ENCODE measurements at regions not wholly inside any gene's neighbourhood (a gene's known extent, or its start where the extent isn't known, plus 50 kb on each side); places are given as distances from the start of the nearest gene placed in this dataset.

DNA sequence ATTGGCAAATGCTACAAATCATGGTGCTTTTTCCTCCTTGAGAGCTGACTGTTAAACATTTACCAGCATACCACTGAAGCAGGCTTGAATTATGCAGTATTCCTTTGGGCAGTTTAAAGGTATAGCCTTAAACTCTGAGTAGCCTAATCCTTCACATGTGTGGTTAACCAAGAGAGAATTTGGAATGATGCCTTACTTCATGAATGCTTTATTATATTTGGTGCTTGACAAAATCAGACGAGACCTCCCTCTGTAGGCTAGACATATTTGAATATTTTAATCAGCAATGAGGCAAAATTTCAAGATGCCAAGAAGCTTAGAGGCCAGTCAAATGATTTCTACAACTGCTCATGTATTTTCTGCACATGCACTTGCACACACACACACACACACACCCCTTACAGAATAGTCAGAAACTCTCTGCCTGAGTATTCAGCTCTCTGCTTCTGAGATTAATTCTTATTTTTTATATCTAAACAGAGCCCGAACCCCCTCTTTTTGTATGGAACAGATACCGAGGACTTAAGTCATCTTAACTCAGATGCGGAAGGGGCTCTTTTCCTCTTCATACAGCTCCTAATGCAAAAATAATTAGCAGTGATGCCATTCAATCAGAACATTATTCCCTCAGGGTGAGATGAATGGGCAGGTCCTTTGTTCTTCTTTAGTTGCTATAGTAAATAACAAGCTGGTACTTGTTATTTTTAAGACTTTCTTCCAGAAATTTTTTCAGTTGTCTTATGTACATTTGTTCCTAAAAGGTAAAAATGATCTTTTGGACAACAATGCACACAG lies 195.5 kb upstream of the TMC3 start:
- ChIA-PET CTCF (no interaction called here), POLR2A (no interaction called here)
- no peaks in the 10 kb centered on the region for H3K9me3 Mint-ChIP-seq
- peaks cover 8% of the 10 kb centered on the region for H3K4me1 Mint-ChIP-seq
- H3K36me3 Mint-ChIP-seq: no peaks in the 10 kb centered on the region
- no peak overlapping the region for H3K4me3 Mint-ChIP-seq
- H3K27me3 Mint-ChIP-seq (ENCODE audit: low read depth): peaks cover 36% of the 10 kb centered on the region
- TF ChIP-seq MYBL2 (CRISPR knock-in tag; IDR thresholded peaks at IDR 0.05) (no peak), ZNF671 (CRISPR knock-in tag; IDR thresholded peaks at IDR 0.05) (no peak), GABPB1 (CRISPR knock-in tag; IDR thresholded peaks at IDR 0.05) (no peak), MXD4 (CRISPR knock-in tag; IDR thresholded peaks at IDR 0.05; ENCODE audit: borderline replicate concordance) (no peak), OVOL2 (CRISPR knock-in tag; IDR thresholded peaks at IDR 0.05; ENCODE audit: borderline replicate concordance) (no peak), JUN (CRISPR knock-in tag; IDR thresholded peaks at IDR 0.05) (no peak), CREM (CRISPR knock-in tag; IDR thresholded peaks at IDR 0.05) (no peak), ZNF396 (CRISPR knock-in tag; IDR thresholded peaks at IDR 0.05; ENCODE audit: borderline replicate concordance) (no peak), SMAD3 (CRISPR knock-in tag; IDR thresholded peaks at IDR 0.05; ENCODE audit: borderline replicate concordance) (no peak), RORB (CRISPR knock-in tag; IDR thresholded peaks at IDR 0.05) (no peak), ZNF121 (CRISPR knock-in tag; IDR thresholded peaks at IDR 0.05) (no peak)
- TF ChIP-seq, protein P1, sequence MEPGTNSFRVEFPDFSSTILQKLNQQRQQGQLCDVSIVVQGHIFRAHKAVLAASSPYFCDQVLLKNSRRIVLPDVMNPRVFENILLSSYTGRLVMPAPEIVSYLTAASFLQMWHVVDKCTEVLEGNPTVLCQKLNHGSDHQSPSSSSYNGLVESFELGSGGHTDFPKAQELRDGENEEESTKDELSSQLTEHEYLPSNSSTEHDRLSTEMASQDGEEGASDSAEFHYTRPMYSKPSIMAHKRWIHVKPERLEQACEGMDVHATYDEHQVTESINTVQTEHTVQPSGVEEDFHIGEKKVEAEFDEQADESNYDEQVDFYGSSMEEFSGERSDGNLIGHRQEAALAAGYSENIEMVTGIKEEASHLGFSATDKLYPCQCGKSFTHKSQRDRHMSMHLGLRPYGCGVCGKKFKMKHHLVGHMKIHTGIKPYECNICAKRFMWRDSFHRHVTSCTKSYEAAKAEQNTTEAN (CRISPR knock-in tag; IDR thresholded peaks at IDR 0.05): no peak
- TF ChIP-seq, protein P2, sequence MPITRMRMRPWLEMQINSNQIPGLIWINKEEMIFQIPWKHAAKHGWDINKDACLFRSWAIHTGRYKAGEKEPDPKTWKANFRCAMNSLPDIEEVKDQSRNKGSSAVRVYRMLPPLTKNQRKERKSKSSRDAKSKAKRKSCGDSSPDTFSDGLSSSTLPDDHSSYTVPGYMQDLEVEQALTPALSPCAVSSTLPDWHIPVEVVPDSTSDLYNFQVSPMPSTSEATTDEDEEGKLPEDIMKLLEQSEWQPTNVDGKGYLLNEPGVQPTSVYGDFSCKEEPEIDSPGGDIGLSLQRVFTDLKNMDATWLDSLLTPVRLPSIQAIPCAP (CRISPR knock-in tag; IDR thresholded peaks at IDR 0.05): no peak
- TF ChIP-seq, protein P3, sequence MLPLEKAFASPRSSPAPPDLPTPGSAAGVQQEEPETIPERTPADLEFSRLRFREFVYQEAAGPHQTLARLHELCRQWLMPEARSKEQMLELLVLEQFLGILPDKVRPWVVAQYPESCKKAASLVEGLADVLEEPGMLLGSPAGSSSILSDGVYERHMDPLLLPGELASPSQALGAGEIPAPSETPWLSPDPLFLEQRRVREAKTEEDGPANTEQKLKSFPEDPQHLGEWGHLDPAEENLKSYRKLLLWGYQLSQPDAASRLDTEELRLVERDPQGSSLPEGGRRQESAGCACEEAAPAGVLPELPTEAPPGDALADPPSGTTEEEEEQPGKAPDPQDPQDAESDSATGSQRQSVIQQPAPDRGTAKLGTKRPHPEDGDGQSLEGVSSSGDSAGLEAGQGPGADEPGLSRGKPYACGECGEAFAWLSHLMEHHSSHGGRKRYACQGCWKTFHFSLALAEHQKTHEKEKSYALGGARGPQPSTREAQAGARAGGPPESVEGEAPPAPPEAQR (CRISPR knock-in tag; IDR thresholded peaks at IDR 0.05): no peak
- TF ChIP-seq, protein P4, sequence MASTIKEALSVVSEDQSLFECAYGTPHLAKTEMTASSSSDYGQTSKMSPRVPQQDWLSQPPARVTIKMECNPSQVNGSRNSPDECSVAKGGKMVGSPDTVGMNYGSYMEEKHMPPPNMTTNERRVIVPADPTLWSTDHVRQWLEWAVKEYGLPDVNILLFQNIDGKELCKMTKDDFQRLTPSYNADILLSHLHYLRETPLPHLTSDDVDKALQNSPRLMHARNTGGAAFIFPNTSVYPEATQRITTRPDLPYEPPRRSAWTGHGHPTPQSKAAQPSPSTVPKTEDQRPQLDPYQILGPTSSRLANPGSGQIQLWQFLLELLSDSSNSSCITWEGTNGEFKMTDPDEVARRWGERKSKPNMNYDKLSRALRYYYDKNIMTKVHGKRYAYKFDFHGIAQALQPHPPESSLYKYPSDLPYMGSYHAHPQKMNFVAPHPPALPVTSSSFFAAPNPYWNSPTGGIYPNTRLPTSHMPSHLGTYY (CRISPR knock-in tag; IDR thresholded peaks at IDR 0.05): no peak
- TF ChIP-seq, protein P5, sequence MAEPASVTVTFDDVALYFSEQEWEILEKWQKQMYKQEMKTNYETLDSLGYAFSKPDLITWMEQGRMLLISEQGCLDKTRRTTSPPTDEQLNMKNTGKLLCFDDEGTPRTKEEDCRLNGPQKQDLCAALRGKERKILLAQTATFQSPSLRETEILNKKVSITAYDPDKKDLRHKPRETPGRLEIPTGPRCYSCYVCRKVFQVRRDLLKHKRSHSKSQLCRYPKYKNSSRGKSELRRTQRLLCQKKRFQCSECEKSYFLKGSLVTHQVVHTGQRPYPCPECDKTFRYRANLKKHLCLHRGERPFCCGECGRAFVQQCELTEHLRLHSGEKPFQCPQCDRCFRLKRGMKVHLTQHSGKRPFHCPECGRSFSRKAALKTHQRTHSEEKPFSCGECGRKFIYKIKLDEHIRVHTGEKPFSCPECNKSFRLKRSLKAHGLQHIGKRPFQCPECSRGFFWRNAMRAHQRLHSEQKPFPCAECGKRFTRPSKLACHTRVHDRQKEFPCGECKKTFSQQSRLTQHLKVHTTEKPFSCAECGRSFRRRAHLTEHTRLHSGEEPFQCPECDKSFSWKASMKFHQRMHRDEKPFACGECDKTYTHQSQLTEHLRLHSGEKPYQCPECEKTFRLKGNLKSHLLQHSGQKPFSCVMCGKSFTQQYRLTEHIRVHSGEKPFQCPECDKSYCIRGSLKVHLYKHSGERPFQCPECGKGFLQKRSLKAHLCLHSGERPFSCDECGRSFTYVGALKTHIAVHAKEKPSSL (CRISPR knock-in tag; conservative IDR thresholded peaks at IDR 0.05): no peak
- TF ChIP-seq, protein P6, sequence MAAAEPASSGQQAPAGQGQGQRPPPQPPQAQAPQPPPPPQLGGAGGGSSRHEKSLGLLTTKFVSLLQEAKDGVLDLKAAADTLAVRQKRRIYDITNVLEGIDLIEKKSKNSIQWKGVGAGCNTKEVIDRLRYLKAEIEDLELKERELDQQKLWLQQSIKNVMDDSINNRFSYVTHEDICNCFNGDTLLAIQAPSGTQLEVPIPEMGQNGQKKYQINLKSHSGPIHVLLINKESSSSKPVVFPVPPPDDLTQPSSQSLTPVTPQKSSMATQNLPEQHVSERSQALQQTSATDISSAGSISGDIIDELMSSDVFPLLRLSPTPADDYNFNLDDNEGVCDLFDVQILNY (CRISPR knock-in tag; IDR thresholded peaks at IDR 0.05): no peak
- TF ChIP-seq, protein P7, sequence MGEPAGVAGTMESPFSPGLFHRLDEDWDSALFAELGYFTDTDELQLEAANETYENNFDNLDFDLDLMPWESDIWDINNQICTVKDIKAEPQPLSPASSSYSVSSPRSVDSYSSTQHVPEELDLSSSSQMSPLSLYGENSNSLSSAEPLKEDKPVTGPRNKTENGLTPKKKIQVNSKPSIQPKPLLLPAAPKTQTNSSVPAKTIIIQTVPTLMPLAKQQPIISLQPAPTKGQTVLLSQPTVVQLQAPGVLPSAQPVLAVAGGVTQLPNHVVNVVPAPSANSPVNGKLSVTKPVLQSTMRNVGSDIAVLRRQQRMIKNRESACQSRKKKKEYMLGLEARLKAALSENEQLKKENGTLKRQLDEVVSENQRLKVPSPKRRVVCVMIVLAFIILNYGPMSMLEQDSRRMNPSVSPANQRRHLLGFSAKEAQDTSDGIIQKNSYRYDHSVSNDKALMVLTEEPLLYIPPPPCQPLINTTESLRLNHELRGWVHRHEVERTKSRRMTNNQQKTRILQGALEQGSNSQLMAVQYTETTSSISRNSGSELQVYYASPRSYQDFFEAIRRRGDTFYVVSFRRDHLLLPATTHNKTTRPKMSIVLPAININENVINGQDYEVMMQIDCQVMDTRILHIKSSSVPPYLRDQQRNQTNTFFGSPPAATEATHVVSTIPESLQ (CRISPR knock-in tag; IDR thresholded peaks at IDR 0.05): no peak
- TF ChIP-seq, protein P8, sequence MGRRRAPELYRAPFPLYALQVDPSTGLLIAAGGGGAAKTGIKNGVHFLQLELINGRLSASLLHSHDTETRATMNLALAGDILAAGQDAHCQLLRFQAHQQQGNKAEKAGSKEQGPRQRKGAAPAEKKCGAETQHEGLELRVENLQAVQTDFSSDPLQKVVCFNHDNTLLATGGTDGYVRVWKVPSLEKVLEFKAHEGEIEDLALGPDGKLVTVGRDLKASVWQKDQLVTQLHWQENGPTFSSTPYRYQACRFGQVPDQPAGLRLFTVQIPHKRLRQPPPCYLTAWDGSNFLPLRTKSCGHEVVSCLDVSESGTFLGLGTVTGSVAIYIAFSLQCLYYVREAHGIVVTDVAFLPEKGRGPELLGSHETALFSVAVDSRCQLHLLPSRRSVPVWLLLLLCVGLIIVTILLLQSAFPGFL (CRISPR knock-in tag; IDR thresholded peaks at IDR 0.05; ENCODE audit: borderline replicate concordance): no peak
- H3K27ac Mint-ChIP-seq: no peak overlapping the region
- ATAC-seq (no peak), DNase-seq (ENCODE audit: low spot score) (no peak)
